NCI-H2107 treated with DMSO at 0.1 percent for 48 hours (cell line): ENCODE measurements at regions not wholly inside any gene's neighbourhood (a gene's known extent, or its start where the extent isn't known, plus 50 kb on each side); places are given as distances from the start of the nearest gene placed in this dataset.
"Not testable (repeated sequence)": the region's sequence is repeated elsewhere in the genome, so short reads cannot be mapped to it uniquely, and the experiment has no call there.

Experiments
- DNase-seq: peaks from one replicate; lab custom pipeline; 2025; ENCODE audit not compliant: unreplicated experiment; lab: John Stamatoyannopoulos, UW

DNA sequence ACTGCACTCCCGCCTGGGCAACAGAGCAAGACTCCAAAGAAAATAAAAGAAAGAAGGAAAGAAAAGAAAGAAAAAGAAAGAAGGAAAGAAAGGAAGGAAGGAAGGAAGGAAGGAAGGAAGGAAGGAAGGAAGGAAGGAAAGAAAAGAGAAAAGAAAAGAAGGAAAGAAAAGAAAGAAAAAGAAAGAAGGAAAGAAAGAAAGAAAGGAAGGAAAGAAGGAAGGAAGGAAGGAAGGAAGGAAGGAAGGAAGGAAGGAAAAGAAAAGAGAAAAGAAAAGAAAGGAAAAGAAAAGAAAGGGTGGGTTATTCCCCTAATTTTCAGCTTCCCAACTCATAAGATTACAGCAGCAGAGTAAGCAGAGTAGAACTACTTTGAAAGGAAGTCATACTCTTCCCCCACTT lies 64.4 kb downstream of the TMEM200C start:
- not testable (repeated sequence) for DNase-seq

DNA sequence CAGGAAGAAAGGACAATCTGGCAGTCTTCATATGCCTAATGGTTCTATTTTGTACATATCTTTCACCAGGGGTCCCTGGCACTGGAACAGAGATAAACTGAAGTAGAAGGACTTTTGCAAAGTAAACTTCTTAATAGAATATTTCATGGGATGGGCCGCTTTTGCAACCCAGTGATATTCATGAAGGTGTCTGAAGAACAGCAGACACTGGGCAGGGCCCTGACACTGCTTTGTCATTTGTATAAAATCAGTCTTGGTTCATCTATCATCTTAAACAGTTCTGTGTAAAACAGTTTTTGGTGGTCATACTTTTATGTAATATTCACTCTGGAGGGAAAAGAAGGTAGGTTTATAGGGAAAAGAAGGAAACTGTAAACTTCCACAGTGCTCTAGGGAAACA lies 66.4 kb downstream of the TMEM200C start:
- no peak for DNase-seq

DNA sequence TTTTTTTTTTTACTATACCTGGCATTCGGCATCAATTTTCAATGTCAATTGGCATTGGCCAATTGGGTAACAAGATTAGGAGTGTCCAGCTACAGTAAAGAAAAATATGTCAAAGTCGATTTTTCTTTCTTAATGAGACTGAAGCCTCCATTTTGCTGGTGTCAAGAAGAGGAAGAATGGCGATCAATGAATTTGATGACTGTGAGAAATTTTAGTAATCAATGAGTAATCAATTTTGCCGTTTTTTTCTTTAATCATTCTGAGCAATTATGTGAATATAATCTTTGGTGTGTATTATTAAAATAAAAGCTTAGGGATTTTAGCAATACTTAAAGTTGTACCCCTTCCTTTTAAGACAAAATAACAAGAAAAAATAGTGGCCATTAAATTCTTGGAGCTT lies 69.7 kb downstream of the TMEM200C start:
- no peak for DNase-seq

DNA sequence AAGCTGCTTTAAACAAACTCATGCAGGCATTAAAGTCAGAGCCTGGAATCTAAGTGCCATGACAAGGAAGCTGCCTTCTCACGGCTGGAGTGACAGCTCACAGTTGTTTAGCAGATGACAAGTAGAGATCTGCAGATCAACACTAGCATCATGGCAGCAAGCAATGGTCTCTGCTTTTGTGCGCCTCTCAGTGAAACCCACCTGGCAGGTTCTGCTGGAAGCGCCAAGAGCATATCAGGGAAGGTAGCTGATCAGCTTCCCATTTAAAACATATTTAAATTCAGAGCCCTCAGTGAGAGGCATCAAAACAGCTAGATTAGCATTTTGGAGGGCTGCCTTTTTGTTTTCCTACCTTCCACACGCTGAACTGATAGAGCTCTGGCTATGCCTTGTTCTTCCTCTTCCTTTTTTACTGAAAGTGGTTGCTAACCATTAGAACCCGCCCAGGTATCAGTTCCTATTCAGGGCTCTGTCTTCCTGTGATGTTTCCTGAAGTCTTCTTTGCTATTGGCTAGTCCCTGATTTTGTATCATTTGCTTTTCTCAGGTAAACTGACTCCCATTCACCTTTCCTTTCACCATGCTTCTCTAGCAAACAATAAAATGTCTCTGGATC lies 70.8 kb downstream of the TMEM200C start:
- DNase-seq, result no peak

DNA sequence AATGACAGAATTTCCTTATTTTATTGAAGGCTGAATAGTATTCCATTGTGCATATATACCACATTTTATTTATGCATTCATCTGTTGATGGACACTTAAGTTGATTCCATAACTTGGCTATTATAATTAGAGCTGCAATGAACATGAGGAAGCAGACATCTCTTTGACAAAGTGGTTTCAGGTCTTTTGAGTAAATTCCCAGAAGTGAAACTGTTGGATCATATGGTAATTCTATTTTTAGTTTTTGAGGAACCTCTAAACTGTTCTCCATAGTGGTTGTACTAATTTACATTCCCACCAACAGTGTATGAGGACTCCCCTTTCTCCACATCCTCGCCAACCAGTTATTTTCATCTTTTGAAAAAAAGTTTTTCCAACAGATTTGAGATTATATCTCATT lies 77.5 kb downstream of the TMEM200C start:
- DNase-seq, result no peak

DNA sequence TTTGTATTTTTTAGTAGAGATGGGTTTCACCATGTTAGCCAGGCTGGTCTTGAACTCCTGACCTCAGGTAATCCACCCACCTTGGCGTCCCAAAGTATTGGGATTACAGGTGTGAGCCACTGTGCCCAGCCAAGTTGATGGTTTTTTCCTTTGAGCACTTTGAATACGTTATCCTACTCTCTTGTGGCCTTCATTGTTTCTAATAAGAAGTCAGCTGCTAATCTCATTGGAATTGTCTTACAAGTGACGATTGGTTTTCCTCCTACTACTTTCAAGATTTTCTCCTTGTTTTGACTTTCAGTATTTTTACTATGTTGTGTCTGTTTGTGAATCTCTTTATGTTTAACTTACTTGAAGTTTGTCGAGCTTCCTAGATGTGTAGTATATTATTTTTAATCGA lies 88.5 kb downstream of the TMEM200C start:
- no peak for DNase-seq

DNA sequence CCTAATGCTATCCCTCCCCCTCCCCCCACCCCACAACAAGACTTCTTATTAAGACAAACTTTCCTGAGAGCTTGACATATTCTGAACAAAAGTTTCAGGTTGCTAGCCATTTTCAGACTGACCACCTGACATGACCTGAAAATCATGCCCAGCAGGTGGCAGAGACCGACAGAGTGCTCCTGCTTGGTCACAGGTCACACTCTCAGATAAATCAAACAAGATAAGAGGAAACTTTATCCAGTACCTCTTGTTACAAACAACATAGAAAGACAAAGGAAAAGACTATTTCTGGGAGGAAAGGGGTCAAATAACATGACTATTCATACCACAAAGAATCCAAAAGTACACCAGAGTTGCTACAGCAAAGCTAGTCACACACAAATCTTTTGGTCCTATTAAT lies 107.4 kb downstream of the TMEM200C start:
- DNase-seq, result peak; percentile 14

DNA sequence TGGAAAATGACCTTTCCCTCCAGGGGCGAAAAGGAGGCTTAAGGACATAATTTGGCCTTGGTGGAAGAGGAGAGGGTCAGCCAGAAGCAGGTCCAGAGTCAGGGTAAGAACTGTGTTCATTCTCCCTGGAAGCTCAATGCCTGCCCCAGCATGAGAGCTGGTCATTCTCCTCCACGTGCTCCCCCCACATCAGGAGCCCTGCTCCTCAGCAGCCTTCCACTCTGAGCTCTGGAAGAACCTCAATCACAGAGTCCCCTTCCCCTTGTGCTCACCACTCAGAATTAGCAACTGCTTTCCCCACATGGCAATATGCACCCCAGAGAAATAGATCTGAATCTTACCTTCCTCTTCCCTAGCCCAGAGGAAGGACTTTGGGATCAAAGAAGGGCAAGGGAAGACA lies 115.4 kb downstream of the TMEM200C start:
- no peak for DNase-seq

DNA sequence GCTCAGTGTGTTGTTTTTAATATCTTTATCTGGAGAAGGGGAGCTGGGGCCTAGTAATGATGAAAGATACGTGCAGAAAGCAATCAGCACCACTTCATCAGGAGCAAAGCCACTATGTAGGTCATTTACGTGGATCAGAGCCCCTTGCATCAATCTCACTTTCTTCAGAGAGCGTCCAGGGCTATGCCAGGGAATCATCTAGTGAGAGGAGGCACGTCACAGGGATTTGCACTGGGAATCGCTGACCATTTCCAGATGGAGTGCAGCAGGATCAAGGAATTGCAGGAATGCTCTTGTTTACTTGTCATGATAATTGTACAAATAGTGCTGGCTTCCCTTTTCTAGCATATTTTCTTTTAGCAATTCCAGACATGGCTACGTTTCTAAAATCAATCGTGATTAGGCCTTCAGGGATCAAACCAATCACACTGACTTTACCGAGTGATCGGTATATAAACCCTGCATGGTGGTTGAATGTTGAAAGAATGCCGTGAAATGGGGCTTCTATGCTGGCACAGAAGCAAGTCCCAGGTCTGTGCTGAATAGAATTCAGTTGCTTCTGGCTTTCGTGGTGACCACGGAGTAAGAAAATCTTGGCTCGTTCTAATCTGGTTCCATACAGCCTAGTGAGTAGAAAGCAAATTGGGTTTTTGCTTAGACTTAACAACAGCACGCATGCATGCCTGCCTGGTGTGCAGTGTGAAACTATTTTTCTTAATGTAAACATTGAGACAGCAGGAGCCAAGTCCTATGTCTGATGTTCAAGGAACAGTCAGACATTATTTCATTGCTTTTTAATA lies 122.8 kb downstream of the TMEM200C start:
- DNase-seq, result no peak

DNA sequence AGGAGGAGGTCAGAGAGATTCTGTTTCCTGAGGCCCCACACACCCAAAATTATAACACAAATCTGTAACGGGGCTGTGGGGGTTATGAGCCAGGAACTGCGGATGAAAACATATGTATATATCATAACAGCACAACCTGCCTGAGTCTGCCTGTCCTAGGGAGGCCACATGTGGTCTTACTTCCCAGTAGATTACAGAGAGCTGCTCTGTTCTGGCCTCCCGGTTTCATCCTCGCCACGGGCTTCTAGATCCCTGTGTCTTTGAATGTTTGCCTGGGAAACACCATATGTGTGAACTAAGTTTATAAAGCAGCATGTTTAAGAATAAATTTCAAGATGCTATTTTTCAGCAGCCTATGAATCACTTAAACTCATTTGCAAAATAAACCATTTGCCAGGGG lies 124.0 kb downstream of the TMEM200C start:
- no peak for DNase-seq

DNA sequence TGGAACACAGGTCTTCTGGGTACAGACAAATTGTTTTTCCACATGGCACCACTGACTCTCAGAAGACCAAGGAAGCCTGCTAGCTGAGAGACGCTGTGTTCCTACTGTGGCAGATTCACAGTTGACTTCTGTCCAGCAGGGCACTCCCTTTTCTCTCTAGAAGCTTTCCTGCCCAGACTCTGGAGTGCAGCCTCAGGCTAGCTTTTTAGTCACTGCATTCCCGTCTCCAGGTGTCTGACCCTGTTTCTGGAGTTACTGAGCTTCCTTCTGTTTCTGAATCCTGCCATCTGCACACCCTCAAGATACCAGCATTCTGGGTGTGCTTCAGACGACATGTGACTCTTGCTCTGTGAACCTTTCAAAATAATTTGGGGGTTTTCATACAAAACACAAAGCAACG lies 125.1 kb downstream of the TMEM200C start:
- no peak for DNase-seq

DNA sequence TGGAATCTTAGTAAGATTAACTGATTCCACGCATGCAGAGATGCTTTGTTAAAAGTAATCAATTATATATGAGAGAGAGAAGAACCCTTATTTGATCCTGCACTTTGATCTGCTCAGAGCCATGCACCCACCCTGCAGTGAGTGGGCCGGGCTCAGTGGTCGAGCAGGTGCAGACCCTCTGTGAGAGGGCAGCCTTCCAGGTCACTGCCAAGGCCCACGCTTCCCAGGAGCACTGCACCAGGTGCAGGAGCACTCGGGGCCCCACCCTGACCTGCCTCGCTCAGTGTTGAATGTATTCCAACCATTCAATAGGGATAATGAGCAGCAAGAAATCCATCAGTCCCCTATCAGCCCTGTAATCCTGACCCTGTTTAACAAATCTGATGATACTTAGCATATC lies 126.9 kb downstream of the TMEM200C start:
- DNase-seq, result no peak

DNA sequence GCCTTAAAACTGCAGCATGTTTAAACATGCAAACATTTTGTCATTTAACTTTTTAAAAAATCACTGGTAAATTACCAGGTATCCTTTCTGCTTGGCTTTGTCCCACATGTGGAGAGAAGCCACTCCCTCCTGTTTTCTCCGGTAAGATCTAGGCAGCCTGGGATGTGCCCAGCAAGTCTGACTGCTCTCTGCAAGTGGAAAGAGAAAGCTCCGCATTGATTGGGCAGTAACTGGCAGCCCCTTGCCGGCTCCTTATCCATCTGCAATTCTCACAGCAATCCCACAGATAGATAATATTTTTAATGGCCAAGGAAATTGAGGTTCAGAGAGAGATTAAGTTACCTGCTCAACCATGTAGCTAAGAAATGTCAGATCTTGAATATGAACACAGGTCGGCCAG lies 136.1 kb downstream of the TMEM200C start:
- peak; percentile 13 for DNase-seq

DNA sequence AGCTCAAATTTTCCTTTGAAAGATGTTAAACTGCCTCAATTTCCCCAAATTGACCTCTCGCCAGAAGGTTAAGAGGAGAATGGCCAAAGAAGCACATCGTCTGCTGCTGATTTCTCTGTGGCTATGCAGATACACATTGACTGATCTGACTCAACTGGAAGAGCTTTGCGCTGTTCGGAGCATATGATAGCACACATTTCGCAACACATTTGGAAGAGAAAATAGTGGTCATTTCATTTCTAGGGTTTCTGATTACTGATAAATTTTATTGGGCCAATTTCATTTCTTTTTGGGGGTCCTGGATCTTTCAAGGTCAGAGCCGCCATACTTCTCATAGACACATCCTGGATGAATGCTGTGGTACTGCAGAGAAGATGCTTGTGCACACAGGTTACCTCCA lies 138.5 kb downstream of the TMEM200C start:
- no peak for DNase-seq

DNA sequence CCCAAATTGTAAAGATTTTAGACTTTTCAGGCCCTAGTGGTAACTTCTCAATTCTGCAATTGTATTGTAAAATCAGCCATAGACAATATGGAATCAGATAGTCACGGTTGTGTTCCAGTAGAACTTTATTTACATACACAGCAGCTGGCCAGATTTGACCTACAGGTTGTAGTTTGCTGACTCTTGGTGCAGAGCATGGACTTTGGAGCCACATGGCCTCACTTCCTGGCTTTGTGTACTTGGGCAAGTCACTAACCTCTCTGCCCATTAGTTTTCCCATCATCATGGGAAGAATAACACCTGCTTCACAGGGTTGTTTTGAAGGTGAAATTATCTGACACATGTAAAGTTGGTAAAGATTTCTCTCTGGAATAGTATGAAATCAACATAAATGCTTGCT lies 147.6 kb downstream of the TMEM200C start:
- no peak for DNase-seq

DNA sequence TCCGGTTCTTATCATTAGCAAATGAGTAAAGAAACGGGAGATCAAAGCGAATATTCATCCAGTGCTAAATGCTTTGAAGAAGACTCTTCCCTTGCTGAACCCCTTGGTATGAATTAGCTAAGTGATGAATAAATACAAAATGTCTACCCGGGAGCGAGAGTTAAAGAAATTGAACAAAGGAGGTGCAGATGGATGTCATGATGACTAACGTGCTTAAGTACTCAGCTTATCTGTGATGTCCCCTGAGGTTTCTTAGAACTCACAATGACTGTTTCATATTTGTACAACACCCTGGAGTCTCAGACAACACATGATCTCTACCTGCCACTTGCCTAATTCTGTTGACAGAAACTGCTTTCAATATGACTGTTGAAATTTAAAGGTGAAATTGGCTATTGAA lies 148.5 kb downstream of the TMEM200C start:
- DNase-seq, result peak; percentile 52

DNA sequence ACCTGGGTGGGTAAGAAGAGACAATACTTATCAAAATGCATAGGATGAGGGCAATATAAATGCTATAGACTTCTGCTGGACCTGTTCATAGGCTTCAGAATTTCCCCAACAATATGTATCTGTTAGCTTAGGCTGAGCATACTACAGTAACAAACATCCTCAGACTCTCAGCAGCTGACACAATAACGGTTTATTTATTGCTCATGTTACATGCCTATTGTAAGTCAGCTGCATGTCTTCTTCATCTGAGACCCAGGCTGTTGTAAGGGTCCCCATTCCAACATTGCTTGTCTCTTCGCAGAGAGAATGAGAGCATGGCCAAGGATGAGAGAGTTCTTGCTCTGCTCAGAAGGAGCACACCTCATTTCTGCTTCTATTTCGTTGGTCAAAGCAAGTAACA lies 150.7 kb downstream of the TMEM200C start:
- DNase-seq, result no peak

DNA sequence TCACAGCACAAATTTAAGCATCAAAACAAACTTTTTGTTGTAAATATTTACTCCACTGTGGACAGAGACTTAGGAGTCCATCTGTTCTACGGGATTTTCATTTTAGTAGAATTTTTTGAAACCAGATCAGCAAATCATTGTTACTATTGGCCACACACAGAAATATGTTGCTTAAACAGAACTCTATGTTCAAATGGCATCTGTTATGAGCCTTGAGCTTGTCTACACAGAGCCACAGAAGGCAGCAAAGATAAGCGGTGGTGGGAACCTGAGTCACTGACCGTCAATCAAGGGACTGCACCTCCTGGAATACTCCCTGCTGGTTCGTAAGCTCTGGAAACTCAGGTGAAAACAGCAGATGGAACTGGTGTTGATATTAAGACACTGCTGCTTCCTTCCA lies 156.8 kb downstream of the TMEM200C start:
- DNase-seq, result no peak

DNA sequence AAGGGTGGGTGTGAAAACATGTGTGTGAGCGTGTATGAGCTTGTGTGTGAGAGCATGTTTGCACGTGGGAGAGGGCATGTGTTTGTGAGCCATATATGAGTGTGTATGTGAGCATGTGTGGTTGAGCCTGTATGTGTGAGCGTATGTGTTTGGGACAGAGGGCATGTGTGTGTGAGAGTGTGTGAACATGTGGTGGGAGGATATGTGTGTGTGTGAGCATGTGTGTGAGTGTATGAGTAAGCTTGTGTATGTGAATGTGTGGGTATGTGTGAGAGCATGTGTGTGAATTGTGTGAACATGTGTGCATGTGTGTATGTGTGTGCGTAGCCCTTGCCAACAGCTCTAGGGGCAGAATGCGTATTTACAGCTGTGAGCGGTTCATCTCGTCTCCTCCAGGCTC lies 163.0 kb downstream of the TMEM200C start:
- DNase-seq, result no peak

DNA sequence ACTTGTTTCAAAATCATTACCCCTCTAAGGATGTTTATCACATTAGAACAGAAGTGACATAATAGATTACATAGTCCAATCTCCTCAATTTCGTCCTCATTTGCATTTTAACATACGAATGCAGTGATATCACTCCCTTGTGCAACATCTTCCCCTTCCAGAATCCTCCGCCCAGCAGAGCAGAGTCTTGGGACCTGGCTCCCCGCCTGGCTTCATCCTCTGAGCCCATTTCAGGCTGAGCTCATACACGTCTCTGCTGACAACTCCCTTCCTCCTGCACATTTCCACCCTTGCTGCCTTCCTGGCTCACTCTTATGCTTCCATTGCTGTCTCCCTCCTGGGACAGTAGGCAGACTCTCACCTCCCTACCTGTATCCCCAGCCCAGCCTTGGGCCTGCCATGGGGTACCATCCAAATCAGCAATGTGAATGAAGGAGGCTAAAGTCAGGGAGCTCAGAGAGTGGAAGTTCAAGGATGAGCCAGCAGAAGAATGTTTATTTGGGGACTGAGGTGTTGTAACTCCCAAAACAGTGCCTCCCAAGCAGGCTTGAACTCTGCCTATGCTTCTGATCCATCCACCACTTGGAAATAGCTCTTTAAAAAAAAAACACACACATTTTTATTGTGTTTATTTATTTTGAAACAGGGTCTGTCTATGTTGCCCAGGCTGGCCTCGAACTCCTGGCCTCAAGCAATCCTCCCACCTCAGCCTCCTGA lies 165.2 kb downstream of the TMEM200C start:
- DNase-seq, result no peak

DNA sequence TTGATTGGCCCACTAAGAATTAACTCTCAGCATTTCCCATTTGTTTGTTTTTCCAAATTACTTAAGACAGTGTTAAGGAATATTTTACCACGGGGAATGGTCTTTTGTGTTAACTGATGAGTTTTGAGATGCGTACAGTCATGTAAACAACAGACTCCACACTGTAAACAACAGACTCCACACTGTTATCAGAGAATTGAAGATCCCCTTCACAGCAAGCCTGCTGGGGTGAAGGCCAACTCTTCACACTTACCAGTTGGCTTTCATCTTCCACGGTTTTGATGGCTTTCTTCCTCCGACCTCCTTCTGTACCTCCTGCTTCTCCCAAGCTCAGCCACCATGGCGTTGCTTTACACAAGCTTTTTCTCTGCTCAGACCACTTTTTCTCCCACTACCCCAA lies 166.8 kb downstream of the TMEM200C start:
- no peak for DNase-seq

DNA sequence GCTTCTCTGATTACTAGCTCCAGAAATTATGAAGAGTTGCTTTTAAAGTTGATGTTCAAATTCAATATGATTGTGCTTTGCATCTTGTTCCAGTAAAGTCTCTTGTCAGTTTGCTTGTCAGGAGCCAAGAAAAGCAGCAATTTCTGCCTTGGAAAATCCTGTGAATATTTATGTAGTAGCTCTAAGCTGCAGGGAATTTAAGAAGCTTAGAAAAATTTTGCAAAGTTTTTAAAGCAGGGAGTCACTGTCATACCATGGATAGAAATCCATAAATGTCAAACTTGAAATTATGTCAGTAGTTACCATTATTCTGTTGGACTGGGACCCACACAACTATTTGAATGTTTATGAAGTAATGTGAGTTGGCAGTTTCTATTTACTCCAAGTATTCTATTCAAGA lies 169.3 kb downstream of the TMEM200C start:
- DNase-seq, result no peak
